Lower lobe of right lung (tissue), 2 donors: ENCODE measurements at regions not wholly inside any gene's neighbourhood (a gene's known extent, or its start where the extent isn't known, plus 50 kb on each side); places are given as distances from the start of the nearest gene placed in this dataset.

Source experiments
- ATAC-seq, 2 donors: fragments of 200-7000 bp; cut with Tn5 transposase; one replicate each; pipeline ENCODE4 v1.9.1; 2020 to 2022; ENCODE audit warnings: mild to moderate bottlenecking in 2 of 2, moderate library complexity in 2 of 2
- DNase-seq: peaks from one replicate; pipeline ENCODE4 v3.0.0-alpha.2; 2020
- H3K27ac ChIP-seq: fragments of 200-600 bp; one replicate; pipeline ENCODE4 v1.8.0; 2022
- H3K27me3 ChIP-seq: fragments of 200-600 bp; one replicate; pipeline ENCODE4 v1.8.0; 2022; ENCODE audit warnings: low read depth
- H3K36me3 ChIP-seq: fragments of 200-600 bp; one replicate; pipeline ENCODE4 v1.8.0; 2022; ENCODE audit warnings: mild to moderate bottlenecking
- H3K4me1 ChIP-seq: fragments of 200-600 bp; one replicate; pipeline ENCODE4 v1.8.0; 2022
- H3K4me3 ChIP-seq: fragments of 200-600 bp; one replicate; pipeline ENCODE4 v1.8.0; 2022; ENCODE audit warnings: mild to moderate bottlenecking
- H3K9me3 ChIP-seq: fragments of 200-600 bp; one replicate; pipeline ENCODE4 v1.8.0; 2022
- CTCF ChIP-seq: fragments of 200-600 bp; IDR thresholded peaks from one replicate; pipeline ENCODE4 v1.8.0; 2022; ENCODE audit warnings: antibody characterized with exemption, mild to moderate bottlenecking
- intact Hi-C: fragments of 100-400 bp; cut with DNase I; formaldehyde crosslinking; loops from one replicate; pipeline ENCODE4 v1.11.0; 2022
- donor health status: DM: no; HTN: yes; CAD: no; lungs with severe emphysema.

GRCh38 chr9:115327436-115328122, 209.6 kb upstream of the TNC start:
- H3K4me3 ChIP-seq: no peak overlapping the region
- ATAC-seq (no peak), DNase-seq (no peak)
- H3K27ac ChIP-seq: no peak overlapping the region
- H3K9me3 ChIP-seq: no peaks in the 10 kb centered on the region
- H3K4me1 ChIP-seq: no peaks in the 10 kb centered on the region
- no peaks in the 10 kb centered on the region for H3K27me3 ChIP-seq
- H3K36me3 ChIP-seq: no peaks in the 10 kb centered on the region
- no peak for TF ChIP-seq CTCF
- intact Hi-C loops: no loop called here

GRCh38 chr9:115328228-115328627, 210.3 kb upstream of the TNC start:
- Histone ChIP-seq H3K27ac (no peak overlapping the region), H3K4me1 (no peaks in the 10 kb centered on the region), H3K9me3 (no peaks in the 10 kb centered on the region), H3K27me3 (no peaks in the 10 kb centered on the region), H3K4me3 (no peak overlapping the region), H3K36me3 (no peaks in the 10 kb centered on the region)
- ATAC-seq (no peak), DNase-seq (no peak)
- no peak for TF ChIP-seq CTCF
- intact Hi-C loops: no loop called here

- H3K27me3 ChIP-seq: no peaks in the 10 kb centered on the region
- intact Hi-C loops: no loop called here
Measured at GRCh38 chr9:115328677-115329076, 210.7 kb upstream of the TNC start.

GRCh38 chr9:115333277-115334070, 215.5 kb upstream of the TNC start:
- TF ChIP-seq CTCF: no peak
- Histone ChIP-seq H3K36me3 (no peaks in the 10 kb centered on the region), H3K4me3 (no peak overlapping the region), H3K27me3 (no peaks in the 10 kb centered on the region), H3K4me1 (no peaks in the 10 kb centered on the region), H3K9me3 (no peaks in the 10 kb centered on the region), H3K27ac (no peak overlapping the region)
- ATAC-seq: no peak
- intact Hi-C loops: no loop called here
- no peak for DNase-seq

More at GRCh38 chr9:115328677-115329076, 210.7 kb upstream of the TNC start:
- Histone ChIP-seq H3K9me3 (no peaks in the 10 kb centered on the region), H3K4me3 (no peak overlapping the region), H3K36me3 (no peaks in the 10 kb centered on the region), H3K27ac (no peak overlapping the region), H3K4me1 (no peaks in the 10 kb centered on the region)
- ATAC-seq (no peak), DNase-seq (no peak)
- TF ChIP-seq CTCF: no peak

GRCh38 chr9:115335439-115335838, 217.5 kb upstream of the TNC start:
- H3K4me1 ChIP-seq: no peaks in the 10 kb centered on the region
- no peak for DNase-seq
- no peaks in the 10 kb centered on the region for H3K9me3 ChIP-seq
- ATAC-seq: no peak
- TF ChIP-seq CTCF: no peak
- H3K36me3 ChIP-seq: no peaks in the 10 kb centered on the region
- no peak overlapping the region for H3K27ac ChIP-seq
- no peaks in the 10 kb centered on the region for H3K27me3 ChIP-seq
- H3K4me3 ChIP-seq: no peak overlapping the region
- intact Hi-C loops: no loop called here
